ENCODE measurements at regions not wholly inside any gene's neighbourhood (a gene's known extent, or its start where the extent isn't known, plus 50 kb on each side); places are given as distances from the start of the nearest gene placed in this dataset.

GRCh38 chr4:28774344-28774743 lies 1913.7 kb downstream of the STIM2 start:
- ChIA-PET POLR2A (no interaction called here), CTCF (no interaction called here)
- Histone ChIP-seq H3K9me2 (no peaks in the 10 kb centered on the region), H3K27me3 (ENCODE audit: insufficient read depth) (no peaks in the 10 kb centered on the region), H3F3A (replicated peaks; ENCODE audit: insufficient read depth) (peaks cover 12% of the 10 kb centered on the region), H3K9me3 (no peaks in the 10 kb centered on the region), H3K27ac (ENCODE audit: low read depth in 2 of 2, low read length in 1 of 2) (no peak overlapping the region), H4K20me1 (ENCODE audit: insufficient read depth) (no peaks in the 10 kb centered on the region), H3K36me3 (replicated peaks in 1 of 2; ENCODE audit: control insufficient read depth in 1 of 2, insufficient read depth in 2 of 2, low read length in 1 of 2) (no peaks in the 10 kb centered on the region), H3K79me2 (ENCODE audit: insufficient read depth) (no peaks in the 10 kb centered on the region), H3K4me3 (ENCODE audit: low read depth in 2 of 2, low read length in 1 of 2) (no peak overlapping the region), H3K4me1 (ENCODE audit: control insufficient read depth in 1 of 2, insufficient read depth in 2 of 2, low read depth in 1 of 2, low read length in 1 of 2) (no peaks in the 10 kb centered on the region; a peak in 1 of 4 replicates), H3K9ac (no peak overlapping the region), H2AFZ (ENCODE audit: low read depth) (no peak overlapping the region), H3K4me2 (no peak overlapping the region)
- TF ChIP-seq GABPA (IDR thresholded peaks at IDR 0.05; ENCODE audit: low read depth): no peak
- TF ChIP-seq MXI1 (IDR thresholded peaks at IDR 0.05; ENCODE audit: low read depth, low read length): no peak
- no peak for TF ChIP-seq FOXM1 (IDR thresholded peaks at IDR 0.05; ENCODE audit: low read depth)
- no peak for TF ChIP-seq CHD2 (IDR thresholded peaks at IDR 0.05; ENCODE audit: low read length, partially characterized antibody)
- TF ChIP-seq ELF1 (IDR thresholded peaks at IDR 0.05): no peak
- TF ChIP-seq MEF2A (IDR thresholded peaks at IDR 0.05; ENCODE audit: borderline replicate concordance, low read depth): no peak
- no peak for TF ChIP-seq TEAD4 (IDR thresholded peaks at IDR 0.05; ENCODE audit: borderline replicate concordance, insufficient read depth)
- no peak for TF ChIP-seq RFX5 (IDR thresholded peaks at IDR 0.05; ENCODE audit: low read length)
- no peak for TF ChIP-seq MAX (IDR thresholded peaks at IDR 0.05; ENCODE audit: low read depth)
- no peak for TF ChIP-seq TCF12 (IDR thresholded peaks at IDR 0.05)
- no peak for TF ChIP-seq JUND (IDR thresholded peaks at IDR 0.05)
- no peak for TF ChIP-seq GATA2 (CRISPR knock-in tag; IDR thresholded peaks at IDR 0.05)
- TF ChIP-seq FOXJ3 (CRISPR knock-in tag; IDR thresholded peaks at IDR 0.05): no peak
- TF ChIP-seq EP300 (IDR thresholded peaks at IDR 0.05; ENCODE audit: borderline replicate concordance in 1 of 2, low read depth in 1 of 2, low read length in 1 of 2): no peak
- WGBS (ENCODE audit: low lambda C conversion rate): 27% methylated on average over 2 of the region's 2 CpGs
- no peak for DNase-seq

GRCh38 chr4:28776004-28776403 lies 1915.4 kb downstream of the STIM2 start:
- H3K4me3 ChIP-seq (ENCODE audit: low read depth in 2 of 2, low read length in 1 of 2): no peak overlapping the region
- H3K79me2 ChIP-seq (ENCODE audit: insufficient read depth): no peaks in the 10 kb centered on the region
- POLR2A ChIA-PET: no interaction called here
- H2AFZ ChIP-seq (ENCODE audit: low read depth): no peak overlapping the region
- no peak overlapping the region for H3K4me2 ChIP-seq
- no peaks in the 10 kb centered on the region for H4K20me1 ChIP-seq (ENCODE audit: insufficient read depth)
- no peaks in the 10 kb centered on the region for H3K27me3 ChIP-seq (ENCODE audit: insufficient read depth)
- no peaks in the 10 kb centered on the region for H3K9me2 ChIP-seq
- no peak overlapping the region for H3K9ac ChIP-seq
- CTCF ChIA-PET: no interaction called here
- H3K9me3 ChIP-seq: no peaks in the 10 kb centered on the region
- peaks cover 12% of the 10 kb centered on the region for H3F3A ChIP-seq (replicated peaks; ENCODE audit: insufficient read depth)
- 18% methylated on average over 2 of the region's 2 CpGs for WGBS (ENCODE audit: low lambda C conversion rate)
- no peaks in the 10 kb centered on the region; a peak in 1 of 4 replicates for H3K4me1 ChIP-seq (ENCODE audit: control insufficient read depth in 1 of 2, insufficient read depth in 2 of 2, low read depth in 1 of 2, low read length in 1 of 2)
- H3K36me3 ChIP-seq (replicated peaks in 1 of 2; ENCODE audit: control insufficient read depth in 1 of 2, insufficient read depth in 2 of 2, low read length in 1 of 2): no peaks in the 10 kb centered on the region
- no peak for DNase-seq
- H3K27ac ChIP-seq (ENCODE audit: low read depth in 2 of 2, low read length in 1 of 2): no peak overlapping the region
- TF ChIP-seq PBX3 (IDR thresholded peaks at IDR 0.05): no peak
- no peak for TF ChIP-seq FOSL2 (IDR thresholded peaks at IDR 0.05; ENCODE audit: borderline replicate concordance, low read depth)
- no peak for TF ChIP-seq CTCF (IDR thresholded peaks at IDR 0.05)
- TF ChIP-seq RFX5 (IDR thresholded peaks at IDR 0.05; ENCODE audit: low read length): no peak
- no peak for TF ChIP-seq ZBTB33 (IDR thresholded peaks at IDR 0.05; ENCODE audit: borderline replicate concordance, low read depth)
- no peak for TF ChIP-seq RAD21 (IDR thresholded peaks at IDR 0.05; ENCODE audit: low read length)
- TF ChIP-seq RXRA (IDR thresholded peaks at IDR 0.05; ENCODE audit: borderline replicate concordance, low read depth): no peak
- TF ChIP-seq RCOR1 (IDR thresholded peaks at IDR 0.05; ENCODE audit: low read length): no peak
- no peak for TF ChIP-seq SMC3 (IDR thresholded peaks at IDR 0.05; ENCODE audit: low read depth, low read length)
- no peak for TF ChIP-seq TCF12 (IDR thresholded peaks at IDR 0.05)
- TF ChIP-seq MEF2A (IDR thresholded peaks at IDR 0.05; ENCODE audit: borderline replicate concordance, low read depth): no peak
- no peak for TF ChIP-seq SIN3A (IDR thresholded peaks at IDR 0.05; ENCODE audit: borderline replicate concordance, low read depth, low read length)
- TF ChIP-seq IRF3 (IDR thresholded peaks at IDR 0.05; ENCODE audit: low read depth, low read length): no peak

Data from SK-N-SH (cell line).